H7 (cell line): ENCODE measurements at regions not wholly inside any gene's neighbourhood (a gene's known extent, or its start where the extent isn't known, plus 50 kb on each side); places are given as distances from the start of the nearest gene placed in this dataset.
A peak's percentile ranks its signal among the peaks of the same experiment; 100 is the strongest.
"Not testable (repeated sequence)": the region's sequence is repeated elsewhere in the genome, so short reads cannot be mapped to it uniquely, and the experiment has no call there.

Source experiments
- DNase-seq: peaks from one replicate; pipeline ENCODE4 v3.0.0; 2012
- H3K27me3 ChIP-seq: 2 replicates; pipeline ENCODE4 v1.6.0; 2011; ENCODE audit warnings: mild to moderate bottlenecking, low read length; ENCODE audit not compliant: control insufficient read depth, insufficient read depth
- H3K36me3 ChIP-seq: replicated peaks from 2 replicates; pipeline ENCODE4 v1.5.1; 2011; ENCODE audit warnings: low read length; ENCODE audit not compliant: control insufficient read depth, insufficient read depth
- H3K4me3 ChIP-seq: 2 replicates; pipeline ENCODE4 v1.5.1; 2011; ENCODE audit warnings: low read depth, mild to moderate bottlenecking, control low read depth, low read length, moderate library complexity; ENCODE audit not compliant: insufficient read depth

DNA sequence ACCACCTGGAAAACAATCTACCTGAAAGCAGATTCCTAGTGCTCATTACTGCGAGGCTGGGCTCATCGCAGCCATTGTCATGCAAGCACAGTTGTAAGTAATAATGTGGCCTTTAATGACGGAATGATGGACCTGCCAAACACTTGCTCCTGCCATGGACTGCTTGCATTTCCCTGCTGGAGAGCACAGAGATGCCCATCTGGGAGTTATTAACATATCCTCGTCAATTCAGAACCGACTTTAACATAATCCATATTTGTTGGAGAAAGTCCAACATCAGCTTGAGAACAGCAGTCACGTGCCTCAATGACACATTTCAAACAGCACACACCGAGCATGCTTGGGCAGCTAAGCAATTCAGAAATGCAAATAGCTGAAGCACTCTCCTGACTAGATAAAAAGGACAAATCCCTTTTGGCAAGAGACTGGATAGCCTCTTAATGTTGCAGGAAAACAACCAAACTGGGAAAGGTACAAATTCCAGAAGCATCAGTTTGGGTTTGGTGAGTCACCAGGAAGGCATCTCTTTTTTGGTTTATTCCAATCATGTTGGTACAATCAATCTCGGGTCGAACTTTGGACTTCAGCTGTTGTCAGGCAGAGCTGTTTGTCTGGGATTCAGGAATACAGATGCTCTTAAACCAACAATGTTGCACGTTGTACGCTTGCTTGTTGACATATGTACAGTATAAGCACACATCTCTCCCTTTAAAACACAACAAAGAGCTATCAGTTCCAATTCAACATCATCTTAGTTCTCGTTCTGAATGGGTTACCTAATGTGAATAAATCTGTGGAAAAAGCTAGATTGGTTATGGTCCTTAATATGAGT is 395.8 kb downstream of the LNPK start:
- H3K27me3 ChIP-seq = no peaks in the 10 kb centered on the region
- H3K36me3 ChIP-seq = no peaks in the 10 kb centered on the region
- no peak overlapping the region for H3K4me3 ChIP-seq
- peak; percentile 9 for DNase-seq

DNA sequence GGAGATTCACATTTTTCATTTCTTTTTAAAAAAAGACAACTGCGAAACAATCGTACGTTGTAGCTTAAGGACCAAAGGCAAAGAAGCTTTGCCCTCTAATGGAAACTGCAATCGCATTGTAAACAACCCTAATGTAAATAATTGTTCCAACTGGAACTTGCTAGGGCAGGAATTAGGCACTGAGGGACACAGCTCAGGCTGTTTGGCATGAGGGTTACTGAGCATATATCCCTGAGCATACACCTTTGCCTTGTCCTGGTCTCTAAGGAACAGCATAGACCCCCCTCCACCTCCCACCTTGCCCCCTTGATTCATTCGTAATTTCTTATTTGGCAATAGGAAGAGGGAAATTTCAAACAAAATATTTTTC is 396.4 kb downstream of the LNPK start:
- DNase-seq = no peak
- no peak overlapping the region for H3K4me3 ChIP-seq
- no peaks in the 10 kb centered on the region for H3K27me3 ChIP-seq
- no peaks in the 10 kb centered on the region for H3K36me3 ChIP-seq

DNA sequence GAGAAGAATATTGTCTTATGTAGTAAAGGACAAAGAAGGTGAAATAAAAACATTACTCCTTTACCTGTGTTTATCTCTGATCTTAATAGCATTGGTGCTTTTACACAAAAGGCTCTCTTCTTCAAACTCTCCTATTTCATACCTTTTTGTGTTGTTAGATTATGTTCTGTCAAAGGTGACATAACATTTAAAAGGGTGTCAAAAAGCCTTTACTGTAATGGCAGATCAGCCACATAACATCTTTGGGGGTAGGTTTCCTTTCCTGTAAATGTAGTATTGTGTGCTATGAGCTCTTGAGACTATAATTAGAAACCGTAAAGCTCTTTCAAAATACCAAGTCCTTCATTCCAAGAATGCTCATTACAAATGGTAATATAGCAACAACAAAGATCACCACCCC is 400.1 kb downstream of the LNPK start:
- Histone ChIP-seq H3K36me3 (no peaks in the 10 kb centered on the region), H3K27me3 (no peaks in the 10 kb centered on the region), H3K4me3 (no peak overlapping the region)
- DNase-seq = no peak

DNA sequence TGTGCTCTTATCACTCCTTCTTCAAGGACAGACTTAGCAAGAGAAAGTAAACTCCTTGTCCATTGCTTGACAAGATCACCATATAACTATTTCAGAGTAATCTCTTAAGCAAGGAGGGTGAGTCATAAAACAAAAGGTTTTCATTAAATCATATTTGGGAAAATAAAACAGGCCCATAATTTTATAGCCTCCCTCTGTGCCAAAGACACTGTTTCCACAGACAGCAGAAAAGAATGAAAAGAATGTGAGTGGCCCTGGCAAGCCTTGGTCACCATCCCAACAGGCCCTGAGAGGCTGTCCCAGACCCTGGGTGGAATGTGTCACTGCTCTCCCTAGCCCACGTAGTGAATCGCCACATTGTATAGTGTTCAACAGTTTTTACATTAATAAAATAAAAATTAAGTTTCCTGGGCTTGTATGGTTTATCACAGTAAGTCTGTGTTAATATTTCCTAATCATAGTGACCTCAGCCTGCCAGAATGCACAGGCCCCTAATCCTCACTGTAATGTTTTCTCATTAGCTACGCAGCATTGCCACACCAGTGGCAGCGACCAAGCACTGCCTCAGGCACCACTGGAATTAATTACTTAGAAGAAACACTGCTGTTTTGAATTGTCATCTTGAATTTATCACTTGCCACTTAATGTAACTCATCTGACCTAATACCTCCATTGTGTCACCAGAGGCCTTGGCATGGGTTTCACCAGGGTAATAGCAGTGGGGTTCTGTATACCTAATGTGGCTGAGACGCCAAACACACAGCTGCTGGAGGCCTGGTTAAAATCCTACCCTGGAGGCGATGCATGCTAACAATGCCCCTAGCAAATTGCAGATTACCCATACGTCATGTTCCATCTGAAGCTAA is 401.9 kb downstream of the LNPK start:
- Histone ChIP-seq H3K4me3 (no peak overlapping the region), H3K36me3 (no peaks in the 10 kb centered on the region), H3K27me3 (no peaks in the 10 kb centered on the region)
- DNase-seq = no peak

DNA sequence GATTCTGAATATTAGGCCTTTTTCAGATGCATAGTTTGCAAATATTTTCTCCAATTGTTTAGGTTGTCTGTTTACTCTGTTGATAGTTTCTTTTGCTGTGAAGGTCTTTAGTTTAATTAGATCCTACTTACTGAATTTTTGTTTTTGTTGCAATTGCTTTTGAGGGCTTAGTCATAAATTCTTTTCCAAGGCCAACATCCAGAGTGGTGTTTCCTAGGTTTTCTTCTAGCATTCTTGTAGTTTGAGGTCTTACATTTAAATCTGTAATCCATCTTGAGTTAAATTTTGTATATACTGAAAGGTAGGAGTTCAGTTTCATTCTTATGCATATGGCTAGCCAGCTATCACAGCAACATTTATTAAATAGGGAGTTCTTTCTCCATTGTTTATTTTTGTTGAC is 404.8 kb downstream of the LNPK start:
- H3K27me3 ChIP-seq = no peaks in the 10 kb centered on the region
- DNase-seq = no peak
- no peaks in the 10 kb centered on the region for H3K36me3 ChIP-seq
- no peak overlapping the region for H3K4me3 ChIP-seq

DNA sequence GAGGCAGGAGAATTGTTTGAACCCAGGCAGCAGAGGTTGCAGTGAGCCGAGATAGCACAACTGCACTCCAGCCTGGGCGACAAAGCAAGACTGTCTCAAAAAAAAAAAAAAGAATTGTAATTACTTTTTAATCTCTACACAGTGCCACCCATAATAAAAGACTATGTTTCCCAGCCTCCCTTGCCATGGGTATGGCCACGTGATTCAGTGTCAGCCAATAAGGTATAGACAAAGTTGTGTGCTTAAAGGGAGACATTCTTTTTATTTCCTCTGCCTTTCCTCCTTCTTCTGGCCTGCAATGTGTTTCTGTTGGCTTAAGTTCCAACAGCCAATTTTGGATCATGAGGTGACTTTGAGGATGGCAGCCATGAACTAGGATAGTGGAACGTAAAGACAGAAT is 406.9 kb downstream of the LNPK start:
- Histone ChIP-seq H3K36me3 (no peaks in the 10 kb centered on the region), H3K27me3 (no peaks in the 10 kb centered on the region), H3K4me3 (no peak overlapping the region)
- DNase-seq = no peak

DNA sequence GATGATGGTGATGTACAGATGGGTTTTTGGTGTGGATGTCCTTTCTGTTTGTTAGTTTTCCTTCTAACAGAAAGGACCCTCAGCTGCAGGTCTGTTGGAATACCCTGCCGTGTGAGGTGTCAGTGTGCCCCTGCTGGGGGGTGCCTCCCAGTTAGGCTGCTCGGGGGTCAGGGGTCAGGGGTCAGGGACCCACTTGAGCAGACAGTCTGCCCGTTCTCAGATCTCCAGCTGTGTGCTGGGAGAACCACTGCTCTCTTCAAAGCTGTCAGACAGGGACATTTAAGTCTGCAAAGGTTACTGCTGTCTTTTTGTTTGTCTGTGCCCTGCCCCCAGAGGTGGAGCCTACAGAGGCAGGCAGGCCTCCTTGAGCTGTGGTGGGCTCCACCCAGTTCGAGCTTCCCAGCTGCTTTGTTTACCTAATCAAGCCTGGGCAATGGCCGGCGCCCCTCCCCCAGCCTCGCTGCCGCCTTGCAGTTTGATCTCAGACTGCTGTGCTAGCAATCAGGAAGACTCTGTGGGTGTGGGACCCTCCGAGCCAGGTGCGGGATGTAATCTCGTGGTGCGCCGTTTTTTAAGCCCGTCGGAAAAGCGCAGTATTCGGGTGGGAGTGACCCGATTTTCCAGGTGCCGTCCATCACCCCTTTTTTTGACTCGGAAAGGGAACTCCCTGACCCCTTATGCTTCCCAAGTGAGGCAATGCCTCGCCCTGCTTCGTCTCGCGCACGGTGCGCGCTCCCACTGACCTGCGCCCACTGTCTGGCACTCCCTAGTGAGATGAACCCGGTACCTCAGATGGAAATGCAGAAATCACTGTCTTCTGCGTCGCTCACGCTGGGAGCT is 408.2 kb downstream of the LNPK start:
- not testable (repeated sequence) for DNase-seq, H3K36me3 ChIP-seq, H3K27me3 ChIP-seq
- peak overlapping the region; percentile 43 for H3K4me3 ChIP-seq

DNA sequence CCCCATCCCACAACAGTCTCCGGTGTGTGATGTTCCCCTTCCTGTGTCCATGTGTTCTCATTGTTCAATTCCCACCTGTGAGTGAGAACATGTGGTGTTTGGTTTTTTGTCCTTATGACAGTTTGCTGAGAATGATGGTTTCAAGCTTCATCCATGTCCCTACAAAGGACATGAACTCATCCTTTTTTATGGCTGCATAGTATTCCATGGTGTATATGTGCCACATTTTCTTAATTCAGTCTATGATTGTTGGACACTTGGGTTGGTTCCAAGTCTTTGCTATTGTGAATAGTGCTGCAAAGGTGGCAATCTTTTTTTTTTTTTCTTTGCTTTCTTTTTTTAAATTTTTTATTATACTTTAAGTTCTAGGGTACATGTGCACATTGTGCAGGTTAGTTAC is 406.7 kb upstream of the ATP5MC3 start:
- not testable (repeated sequence) for H3K36me3 ChIP-seq, DNase-seq, H3K27me3 ChIP-seq, H3K4me3 ChIP-seq

DNA sequence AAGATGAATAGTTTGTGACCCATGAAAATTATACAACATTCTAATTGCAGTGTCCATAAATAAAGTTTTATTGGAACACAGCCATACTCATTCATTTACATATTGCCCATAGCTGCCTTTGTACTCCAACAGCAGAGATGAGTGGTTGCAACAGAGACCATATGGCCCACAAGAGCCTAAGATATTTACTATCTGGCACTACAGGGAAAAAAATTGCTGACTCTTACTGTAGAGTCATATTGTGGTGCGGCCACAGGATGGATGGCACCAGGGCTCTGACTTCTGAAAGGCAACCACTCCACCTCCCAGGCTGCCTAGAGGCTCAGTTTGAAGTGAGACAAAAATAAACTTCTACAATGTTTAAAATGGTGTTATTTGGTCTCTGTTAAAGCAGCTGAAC is 404.0 kb upstream of the ATP5MC3 start:
- Histone ChIP-seq H3K36me3 (no peaks in the 10 kb centered on the region), H3K27me3 (no peaks in the 10 kb centered on the region), H3K4me3 (no peak overlapping the region)
- no peak for DNase-seq

DNA sequence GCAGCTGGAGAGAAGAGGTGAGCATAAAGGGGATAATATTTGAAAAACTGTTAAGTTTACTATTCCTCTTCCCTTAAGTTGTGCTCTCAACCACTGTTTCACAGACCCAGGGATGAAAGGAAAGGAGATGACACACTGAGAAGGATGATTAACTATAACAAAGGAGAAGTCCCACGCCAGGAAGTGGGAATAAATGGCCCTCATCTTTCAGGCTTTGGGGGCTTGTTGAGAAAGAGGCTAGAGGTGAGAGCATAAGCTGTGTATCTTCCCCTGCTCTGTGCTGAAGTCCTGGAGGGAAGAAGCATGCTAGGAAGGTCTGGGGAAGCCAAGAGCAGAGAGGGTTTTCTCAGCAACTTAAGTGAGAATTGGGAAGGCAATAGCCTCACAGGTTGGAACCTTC is 399.1 kb upstream of the ATP5MC3 start:
- Histone ChIP-seq H3K27me3 (no peaks in the 10 kb centered on the region), H3K36me3 (no peaks in the 10 kb centered on the region), H3K4me3 (no peak overlapping the region)
- no peak for DNase-seq

DNA sequence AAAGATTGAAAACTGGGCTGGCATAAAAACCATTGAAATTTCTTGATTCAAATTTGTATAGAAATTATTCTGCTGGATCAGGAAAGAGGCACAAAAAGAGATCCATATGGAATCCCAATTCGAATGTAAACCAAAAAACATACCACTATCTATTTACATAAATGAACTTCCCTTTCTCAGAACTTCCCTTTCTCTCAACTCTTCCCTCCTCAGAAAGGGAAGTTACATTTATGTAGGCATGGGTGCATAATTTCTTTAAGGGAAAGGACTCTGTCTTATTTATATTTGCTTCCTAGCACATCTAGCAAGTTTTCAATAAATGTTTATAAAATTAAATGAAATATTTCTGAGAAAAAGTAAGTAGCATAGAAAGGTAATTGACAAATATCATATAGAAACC is 398.1 kb upstream of the ATP5MC3 start:
- DNase-seq = no peak
- Histone ChIP-seq H3K27me3 (no peaks in the 10 kb centered on the region), H3K36me3 (no peaks in the 10 kb centered on the region), H3K4me3 (no peak overlapping the region)

DNA sequence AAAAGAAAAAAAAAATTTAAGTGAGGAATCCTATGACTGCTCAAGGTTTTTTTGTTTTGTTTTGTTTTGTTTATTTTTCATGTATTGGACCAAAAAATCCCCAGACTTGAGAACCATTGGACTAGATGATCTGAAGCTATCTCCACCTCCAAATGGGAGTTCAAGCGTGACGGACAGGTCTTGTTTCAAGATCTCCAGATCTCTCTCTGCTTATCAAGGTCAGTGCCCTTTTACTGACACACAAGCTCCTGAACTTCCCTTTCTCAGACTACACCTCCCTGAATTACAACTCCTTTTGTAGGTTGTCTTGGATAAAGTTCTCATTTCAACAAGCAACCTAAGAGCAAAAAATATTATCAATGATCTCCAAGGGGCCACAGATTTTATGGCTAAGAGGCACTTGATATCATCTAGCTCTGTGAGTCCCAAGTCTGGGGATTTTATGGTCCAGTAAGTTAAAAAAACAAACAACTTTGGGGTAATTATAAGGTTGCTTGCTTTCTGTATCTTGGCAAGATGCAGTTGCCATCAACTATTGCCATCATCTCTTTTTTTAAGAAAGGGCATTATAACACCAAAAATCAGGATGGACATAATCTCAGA is 396.0 kb upstream of the ATP5MC3 start:
- no peak for DNase-seq
- Histone ChIP-seq H3K4me3 (no peak overlapping the region), H3K36me3 (no peaks in the 10 kb centered on the region), H3K27me3 (no peaks in the 10 kb centered on the region)

DNA sequence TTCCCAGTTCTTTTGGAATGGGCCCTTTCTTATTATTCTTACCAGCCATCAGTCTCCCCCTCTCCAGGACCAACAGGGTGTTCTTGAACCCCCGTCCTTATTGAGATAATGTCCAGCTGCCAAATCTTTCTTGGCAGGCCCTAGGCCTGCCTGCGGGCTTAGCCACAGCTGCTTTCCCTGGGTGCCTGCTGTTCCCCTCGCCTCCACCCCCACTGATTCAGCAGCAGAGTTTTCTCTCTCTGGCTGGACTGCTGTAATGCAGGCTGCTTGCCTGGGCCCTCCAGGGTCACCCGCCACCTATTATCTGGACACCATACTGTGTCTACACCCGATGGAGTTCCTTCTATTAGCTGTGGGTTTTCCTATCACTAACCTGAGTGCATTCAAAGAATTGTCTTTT is 395.4 kb upstream of the ATP5MC3 start:
- H3K4me3 ChIP-seq = no peak overlapping the region
- peak; percentile 9 for DNase-seq

DNA sequence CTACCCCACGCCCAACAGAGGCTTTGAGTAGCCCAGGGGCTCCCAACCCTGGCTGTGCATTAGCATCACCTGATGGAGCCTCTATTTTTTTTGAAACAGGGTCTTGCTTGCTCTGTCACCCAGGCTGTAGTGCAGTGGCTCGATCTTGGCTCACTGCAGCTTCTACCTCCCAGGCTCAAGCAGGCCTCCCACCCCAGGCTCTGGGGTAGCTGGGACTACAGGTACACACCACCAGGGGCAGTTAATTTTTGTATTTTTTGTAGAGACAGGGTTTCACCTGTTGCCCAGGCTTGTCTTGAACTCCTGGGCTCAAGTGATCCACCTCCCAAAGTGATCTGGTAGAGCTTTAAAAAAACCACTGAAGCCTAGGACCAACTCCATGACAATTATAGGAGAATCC is 394.8 kb upstream of the ATP5MC3 start:
- no peaks in the 10 kb centered on the region for H3K27me3 ChIP-seq
- DNase-seq = no peak
- H3K36me3 ChIP-seq = no peaks in the 10 kb centered on the region
- no peak overlapping the region for H3K4me3 ChIP-seq

More for the DNA sequence above, 395.4 kb upstream of the ATP5MC3 start:
- Histone ChIP-seq H3K36me3 (no peaks in the 10 kb centered on the region), H3K27me3 (no peaks in the 10 kb centered on the region)
